ENCODE measurements at regions not wholly inside any gene's neighbourhood (a gene's known extent, or its start where the extent isn't known, plus 50 kb on each side); places are given as distances from the start of the nearest gene placed in this dataset.

- Histone ChIP-seq H3K4me2 (no peak overlapping the region), H3K79me2 (ENCODE audit: low read depth) (no peaks in the 10 kb centered on the region), H3K27ac (no peak overlapping the region), H3K9me3 (ENCODE audit: insufficient read depth, low read depth) (no peaks in the 10 kb centered on the region), H3K27me3 (ENCODE audit: insufficient read depth, low read depth) (no peaks in the 10 kb centered on the region), H3K9me2 (ENCODE audit: insufficient read depth) (no peaks in the 10 kb centered on the region; the same call in 1 of the 2 replicates), H2AFZ (no peak overlapping the region), H3K4me3 (no peak overlapping the region), H4K20me1 (ENCODE audit: insufficient read depth) (no peaks in the 10 kb centered on the region), H3K4me1 (replicated peaks; ENCODE audit: insufficient read depth) (no peaks in the 10 kb centered on the region), H3F3A (ENCODE audit: insufficient read depth, low read depth) (no peaks in the 10 kb centered on the region), H3K36me3 (ENCODE audit: low read depth) (no peaks in the 10 kb centered on the region)
- no peak for TF ChIP-seq EZH2 (IDR thresholded peaks at IDR 0.05; ENCODE audit: low read depth)
- TF ChIP-seq, protein P1, sequence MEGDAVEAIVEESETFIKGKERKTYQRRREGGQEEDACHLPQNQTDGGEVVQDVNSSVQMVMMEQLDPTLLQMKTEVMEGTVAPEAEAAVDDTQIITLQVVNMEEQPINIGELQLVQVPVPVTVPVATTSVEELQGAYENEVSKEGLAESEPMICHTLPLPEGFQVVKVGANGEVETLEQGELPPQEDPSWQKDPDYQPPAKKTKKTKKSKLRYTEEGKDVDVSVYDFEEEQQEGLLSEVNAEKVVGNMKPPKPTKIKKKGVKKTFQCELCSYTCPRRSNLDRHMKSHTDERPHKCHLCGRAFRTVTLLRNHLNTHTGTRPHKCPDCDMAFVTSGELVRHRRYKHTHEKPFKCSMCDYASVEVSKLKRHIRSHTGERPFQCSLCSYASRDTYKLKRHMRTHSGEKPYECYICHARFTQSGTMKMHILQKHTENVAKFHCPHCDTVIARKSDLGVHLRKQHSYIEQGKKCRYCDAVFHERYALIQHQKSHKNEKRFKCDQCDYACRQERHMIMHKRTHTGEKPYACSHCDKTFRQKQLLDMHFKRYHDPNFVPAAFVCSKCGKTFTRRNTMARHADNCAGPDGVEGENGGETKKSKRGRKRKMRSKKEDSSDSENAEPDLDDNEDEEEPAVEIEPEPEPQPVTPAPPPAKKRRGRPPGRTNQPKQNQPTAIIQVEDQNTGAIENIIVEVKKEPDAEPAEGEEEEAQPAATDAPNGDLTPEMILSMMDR (conservative IDR thresholded peaks at IDR 0.05) = no peak
- CTCF ChIA-PET = no interaction called here
- intact Hi-C loops (cut with micrococcal nuclease; ENCODE audit: unreplicated experiment) = no loop called here
- POLR2A ChIA-PET (ENCODE audit: unreplicated experiment) = no interaction called here
- DNase-seq = no peak
- BruUV-seq (replicated peaks) = no TSS peak
Measured at GRCh38 chr1:71303617-71304041, 222.8 kb upstream of the ZRANB2 start.

DNA sequence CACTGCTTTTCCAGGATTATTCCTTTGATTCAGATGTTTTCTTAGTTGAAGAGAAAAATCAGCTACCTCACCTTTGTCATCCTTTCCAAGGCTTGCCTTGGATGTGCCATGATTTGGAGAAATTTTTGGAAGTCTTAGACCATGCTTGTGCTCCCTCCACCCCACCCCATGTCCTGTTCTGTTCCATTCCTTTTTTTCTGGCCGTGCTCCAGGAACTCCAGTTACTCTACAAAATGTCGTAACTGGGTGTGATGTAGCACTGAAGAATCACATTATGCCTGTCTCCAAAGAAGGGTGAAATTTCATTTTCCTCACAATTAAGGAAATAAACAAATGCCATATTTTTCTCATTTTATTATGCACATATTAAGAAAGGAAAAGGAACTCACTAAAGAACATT is 217.8 kb upstream of the ZRANB2 start:
- Histone ChIP-seq H2AFZ (no peak overlapping the region), H3K4me3 (no peak overlapping the region), H3K27me3 (ENCODE audit: insufficient read depth, low read depth) (no peaks in the 10 kb centered on the region), H3K9me2 (ENCODE audit: insufficient read depth) (no peaks in the 10 kb centered on the region; the same call in 1 of the 2 replicates), H4K20me1 (ENCODE audit: insufficient read depth) (no peaks in the 10 kb centered on the region), H3K36me3 (ENCODE audit: low read depth) (no peaks in the 10 kb centered on the region), H3F3A (ENCODE audit: insufficient read depth, low read depth) (no peaks in the 10 kb centered on the region), H3K4me1 (replicated peaks; ENCODE audit: insufficient read depth) (no peaks in the 10 kb centered on the region), H3K79me2 (ENCODE audit: low read depth) (no peaks in the 10 kb centered on the region), H3K27ac (no peak overlapping the region), H3K9me3 (ENCODE audit: insufficient read depth, low read depth) (no peaks in the 10 kb centered on the region), H3K4me2 (no peak overlapping the region)
- POLR2A ChIA-PET (ENCODE audit: unreplicated experiment) = no interaction called here
- intact Hi-C loops (cut with micrococcal nuclease; ENCODE audit: unreplicated experiment) = no loop called here
- CTCF ChIA-PET = no interaction called here
- TF ChIP-seq EZH2 (IDR thresholded peaks at IDR 0.05; ENCODE audit: low read depth) = no peak
- TF ChIP-seq, protein P1 (conservative IDR thresholded peaks at IDR 0.05) = no peak
- no TSS peak for BruUV-seq (replicated peaks)
- DNase-seq = no peak

DNA sequence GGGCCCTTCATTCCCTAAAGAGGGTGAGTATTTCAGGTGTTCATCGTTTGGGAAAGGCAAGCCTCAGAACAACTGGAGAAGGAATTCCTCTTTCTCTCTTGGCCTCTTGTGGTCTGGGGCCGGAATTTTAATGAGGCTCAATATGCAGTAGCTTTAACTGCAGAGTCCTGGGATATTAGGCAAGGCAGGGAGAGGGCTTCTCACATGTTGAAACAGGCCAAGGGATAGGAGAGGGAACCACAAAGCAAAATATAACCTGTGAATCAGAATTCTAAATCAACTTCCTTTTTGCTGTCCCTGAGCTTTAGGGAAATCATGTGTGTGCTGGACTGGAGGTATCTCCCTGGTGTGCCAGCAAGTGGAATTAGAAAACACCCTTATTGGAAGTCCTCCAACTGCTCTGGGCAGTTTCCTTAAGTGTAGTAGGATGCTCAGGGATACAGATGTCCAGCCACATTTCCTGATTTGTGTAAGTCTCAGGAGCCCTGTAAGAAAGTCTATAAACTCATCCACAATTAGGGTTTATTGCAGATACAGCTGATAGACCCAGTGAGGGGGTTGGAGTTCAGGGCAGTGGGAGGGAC is 215.8 kb upstream of the ZRANB2 start:
- H3K27ac ChIP-seq = no peak overlapping the region
- no peaks in the 10 kb centered on the region for H3K27me3 ChIP-seq (ENCODE audit: insufficient read depth, low read depth)
- POLR2A ChIA-PET (ENCODE audit: unreplicated experiment) = no interaction called here
- no peaks in the 10 kb centered on the region for H3K79me2 ChIP-seq (ENCODE audit: low read depth)
- no peaks in the 10 kb centered on the region for H3K36me3 ChIP-seq (ENCODE audit: low read depth)
- intact Hi-C loops (cut with micrococcal nuclease; ENCODE audit: unreplicated experiment) = no loop called here
- H3K4me1 ChIP-seq (replicated peaks; ENCODE audit: insufficient read depth) = no peaks in the 10 kb centered on the region
- TF ChIP-seq, protein P1 (conservative IDR thresholded peaks at IDR 0.05) = no peak
- no peak for TF ChIP-seq EZH2 (IDR thresholded peaks at IDR 0.05; ENCODE audit: low read depth)
- no TSS peak for BruUV-seq (replicated peaks)
- H4K20me1 ChIP-seq (ENCODE audit: insufficient read depth) = no peaks in the 10 kb centered on the region
- H3K9me2 ChIP-seq (ENCODE audit: insufficient read depth) = no peaks in the 10 kb centered on the region; the same call in 1 of the 2 replicates
- no peaks in the 10 kb centered on the region for H3K9me3 ChIP-seq (ENCODE audit: insufficient read depth, low read depth)
- CTCF ChIA-PET = no interaction called here
- H3K4me3 ChIP-seq = no peak overlapping the region
- H2AFZ ChIP-seq = no peak overlapping the region
- no peak for DNase-seq
- no peak overlapping the region for H3K4me2 ChIP-seq
- no peaks in the 10 kb centered on the region for H3F3A ChIP-seq (ENCODE audit: insufficient read depth, low read depth)

All from PC-9 (cell line).